ENCODE measurements at regions not wholly inside any gene's neighbourhood (a gene's known extent, or its start where the extent isn't known, plus 50 kb on each side); places are given as distances from the start of the nearest gene placed in this dataset.

GRCh38 chr4:27703771-27704170 lies 843.1 kb downstream of the STIM2 start:
- no peaks in the 10 kb centered on the region for H3K9me3 ChIP-seq (ENCODE audit: control insufficient read depth, low read length, poor library complexity, severe bottlenecking)
- H3K4me1 Mint-ChIP-seq = no peaks in the 10 kb centered on the region
- no peak overlapping the region for H3K4me3 Mint-ChIP-seq
- no peak for DNase-seq
- no peak overlapping the region for H3K27ac Mint-ChIP-seq
- no peaks in the 10 kb centered on the region for H3K36me3 Mint-ChIP-seq (ENCODE audit: low read depth)
- H3K27me3 Mint-ChIP-seq = no peaks in the 10 kb centered on the region
- no peak for ATAC-seq

- no peak overlapping the region for H3K27ac Mint-ChIP-seq
- DNase-seq = no peak
- no peaks in the 10 kb centered on the region for H3K36me3 Mint-ChIP-seq (ENCODE audit: low read depth)
- H3K27me3 Mint-ChIP-seq = no peaks in the 10 kb centered on the region
- ATAC-seq = no peak
- H3K4me3 Mint-ChIP-seq = no peak overlapping the region
- no peaks in the 10 kb centered on the region for H3K4me1 Mint-ChIP-seq
- no peaks in the 10 kb centered on the region for H3K9me3 ChIP-seq (ENCODE audit: control insufficient read depth, low read length, poor library complexity, severe bottlenecking)
Observed at GRCh38 chr4:27711041-27711440, 850.4 kb downstream of the STIM2 start.

GRCh38 chr4:27714073-27714472 lies 853.4 kb downstream of the STIM2 start:
- no peak overlapping the region for H3K27ac Mint-ChIP-seq
- DNase-seq = no peak

GRCh38 chr4:27716693-27717430 lies 856.2 kb downstream of the STIM2 start:
- Mint-ChIP-seq H3K4me3 (no peak overlapping the region), H3K36me3 (ENCODE audit: low read depth) (no peaks in the 10 kb centered on the region), H3K4me1 (no peaks in the 10 kb centered on the region), H3K27ac (no peak overlapping the region), H3K27me3 (no peaks in the 10 kb centered on the region)
- DNase-seq (no peak), ATAC-seq (no peak)
- H3K9me3 ChIP-seq (ENCODE audit: control insufficient read depth, low read length, poor library complexity, severe bottlenecking) = no peaks in the 10 kb centered on the region

More at GRCh38 chr4:27714073-27714472, 853.4 kb downstream of the STIM2 start:
- no peak for ATAC-seq
- Mint-ChIP-seq H3K4me3 (no peak overlapping the region), H3K4me1 (no peaks in the 10 kb centered on the region), H3K36me3 (ENCODE audit: low read depth) (no peaks in the 10 kb centered on the region), H3K27me3 (no peaks in the 10 kb centered on the region)
- H3K9me3 ChIP-seq (ENCODE audit: control insufficient read depth, low read length, poor library complexity, severe bottlenecking) = no peaks in the 10 kb centered on the region

GRCh38 chr4:27717431-27717755 lies 856.8 kb downstream of the STIM2 start:
- no peaks in the 10 kb centered on the region for H3K9me3 ChIP-seq (ENCODE audit: control insufficient read depth, low read length, poor library complexity, severe bottlenecking)
- H3K27ac Mint-ChIP-seq = no peak overlapping the region
- H3K4me3 Mint-ChIP-seq = no peak overlapping the region
- DNase-seq (no peak), ATAC-seq (no peak)
- no peaks in the 10 kb centered on the region for H3K36me3 Mint-ChIP-seq (ENCODE audit: low read depth)
- H3K4me1 Mint-ChIP-seq = no peaks in the 10 kb centered on the region
- no peaks in the 10 kb centered on the region for H3K27me3 Mint-ChIP-seq

GRCh38 chr4:27720010-27720766 lies 859.5 kb downstream of the STIM2 start:
- H3K9me3 ChIP-seq (ENCODE audit: control insufficient read depth, low read length, poor library complexity, severe bottlenecking) = no peaks in the 10 kb centered on the region
- DNase-seq (no peak), ATAC-seq (no peak)
- H3K36me3 Mint-ChIP-seq (ENCODE audit: low read depth) = no peaks in the 10 kb centered on the region
- no peaks in the 10 kb centered on the region for H3K27me3 Mint-ChIP-seq
- H3K27ac Mint-ChIP-seq = no peak overlapping the region
- H3K4me3 Mint-ChIP-seq = no peak overlapping the region
- no peaks in the 10 kb centered on the region for H3K4me1 Mint-ChIP-seq

GRCh38 chr4:27721193-27721592 lies 860.6 kb downstream of the STIM2 start:
- H3K36me3 Mint-ChIP-seq (ENCODE audit: low read depth) = no peaks in the 10 kb centered on the region
- no peaks in the 10 kb centered on the region for H3K27me3 Mint-ChIP-seq
- no peak overlapping the region for H3K4me3 Mint-ChIP-seq
- H3K4me1 Mint-ChIP-seq = no peaks in the 10 kb centered on the region
- no peaks in the 10 kb centered on the region for H3K9me3 ChIP-seq (ENCODE audit: control insufficient read depth, low read length, poor library complexity, severe bottlenecking)
- no peak overlapping the region for H3K27ac Mint-ChIP-seq
- ATAC-seq = no peak
- no peak for DNase-seq

- ATAC-seq (no peak), DNase-seq (no peak)
- no peak overlapping the region for H3K4me3 Mint-ChIP-seq
- no peaks in the 10 kb centered on the region for H3K9me3 ChIP-seq (ENCODE audit: control insufficient read depth, low read length, poor library complexity, severe bottlenecking)
- H3K27ac Mint-ChIP-seq = no peak overlapping the region
- no peaks in the 10 kb centered on the region for H3K4me1 Mint-ChIP-seq
- no peaks in the 10 kb centered on the region for H3K36me3 Mint-ChIP-seq (ENCODE audit: low read depth)
- H3K27me3 Mint-ChIP-seq = no peaks in the 10 kb centered on the region
Observed at GRCh38 chr4:27728892-27729291, 868.3 kb downstream of the STIM2 start.

- no peaks in the 10 kb centered on the region for H3K9me3 ChIP-seq (ENCODE audit: control insufficient read depth, low read length, poor library complexity, severe bottlenecking)
- H3K27me3 Mint-ChIP-seq = no peaks in the 10 kb centered on the region
- no peak for DNase-seq
- H3K4me1 Mint-ChIP-seq = no peaks in the 10 kb centered on the region
- H3K36me3 Mint-ChIP-seq (ENCODE audit: low read depth) = no peaks in the 10 kb centered on the region
- no peak for ATAC-seq
- no peak overlapping the region for H3K4me3 Mint-ChIP-seq
- H3K27ac Mint-ChIP-seq = no peak overlapping the region
Observed at GRCh38 chr4:27742816-27743215, 882.2 kb downstream of the STIM2 start.

- H3K4me3 Mint-ChIP-seq = no peak overlapping the region
Observed at GRCh38 chr4:27759611-27760575, 899.3 kb downstream of the STIM2 start.

GRCh38 chr4:27763830-27764525 lies 903.3 kb downstream of the STIM2 start:
- H3K36me3 Mint-ChIP-seq (ENCODE audit: low read depth) = no peaks in the 10 kb centered on the region

More at GRCh38 chr4:27759611-27760575, 899.3 kb downstream of the STIM2 start:
- H3K9me3 ChIP-seq (ENCODE audit: control insufficient read depth, low read length, poor library complexity, severe bottlenecking) = no peaks in the 10 kb centered on the region
- ATAC-seq (no peak), DNase-seq (no peak)
- Mint-ChIP-seq H3K27ac (no peak overlapping the region), H3K36me3 (ENCODE audit: low read depth) (no peaks in the 10 kb centered on the region), H3K4me1 (no peaks in the 10 kb centered on the region), H3K27me3 (no peaks in the 10 kb centered on the region)

GRCh38 chr4:27764526-27764837 lies 903.8 kb downstream of the STIM2 start:
- Mint-ChIP-seq H3K36me3 (ENCODE audit: low read depth) (no peaks in the 10 kb centered on the region), H3K27me3 (no peaks in the 10 kb centered on the region), H3K4me3 (no peak overlapping the region), H3K4me1 (no peaks in the 10 kb centered on the region), H3K27ac (no peak overlapping the region)
- H3K9me3 ChIP-seq (ENCODE audit: control insufficient read depth, low read length, poor library complexity, severe bottlenecking) = no peaks in the 10 kb centered on the region
- DNase-seq (no peak), ATAC-seq (no peak)

More at GRCh38 chr4:27763830-27764525, 903.3 kb downstream of the STIM2 start:
- DNase-seq (no peak), ATAC-seq (no peak)
- no peaks in the 10 kb centered on the region for H3K4me1 Mint-ChIP-seq
- H3K27me3 Mint-ChIP-seq = no peaks in the 10 kb centered on the region
- H3K9me3 ChIP-seq (ENCODE audit: control insufficient read depth, low read length, poor library complexity, severe bottlenecking) = no peaks in the 10 kb centered on the region
- no peak overlapping the region for H3K27ac Mint-ChIP-seq
- no peak overlapping the region for H3K4me3 Mint-ChIP-seq

GRCh38 chr4:27770895-27771294 lies 910.3 kb downstream of the STIM2 start:
- DNase-seq = no peak
- no peak overlapping the region for H3K4me3 Mint-ChIP-seq
- no peaks in the 10 kb centered on the region for H3K27me3 Mint-ChIP-seq
- H3K27ac Mint-ChIP-seq = no peak overlapping the region
- no peaks in the 10 kb centered on the region for H3K9me3 ChIP-seq (ENCODE audit: control insufficient read depth, low read length, poor library complexity, severe bottlenecking)
- H3K36me3 Mint-ChIP-seq (ENCODE audit: low read depth) = no peaks in the 10 kb centered on the region
- no peak for ATAC-seq
- no peaks in the 10 kb centered on the region for H3K4me1 Mint-ChIP-seq

Data from T-helper 17 cell (primary cell).